Ascending aorta (tissue), 2 donors: ENCODE measurements at regions not wholly inside any gene's neighbourhood (a gene's known extent, or its start where the extent isn't known, plus 50 kb on each side); places are given as distances from the start of the nearest gene placed in this dataset.

Source experiments
- DNase-seq, 2 donors: peaks; one replicate each; pipeline ENCODE4 v3.0.0-alpha.2; 2019; ENCODE audit warnings: low spot score in 2 of 2
- H3K27ac ChIP-seq, 2 donors: fragments of 200-600 bp; sonication (generic); one replicate each; pipeline ENCODE4 v1.5.1; 2016 to 2017; ENCODE audit warnings: mild to moderate bottlenecking in 1 of 2
- H3K27me3 ChIP-seq: fragments of 200-600 bp; sonication (generic); one replicate; pipeline ENCODE4 v1.5.1; 2017
- H3K36me3 ChIP-seq, 2 donors: fragments of 200-600 bp; sonication (generic); one replicate each; pipeline ENCODE4 v1.5.1; 2016
- H3K4me1 ChIP-seq, 2 donors: fragments of 200-600 bp; sonication (generic); one replicate each; pipeline ENCODE4 v1.5.1; 2016 to 2017; ENCODE audit warnings: mild to moderate bottlenecking in 1 of 2
- H3K4me3 ChIP-seq, 2 donors: fragments of 200-600 bp; sonication (generic); one replicate each; pipeline ENCODE4 v1.5.1; 2016 to 2017; ENCODE audit warnings: mild to moderate bottlenecking in 1 of 2
- H3K9me3 ChIP-seq, 2 donors: fragments of 200-600 bp; sonication (generic); one replicate each; pipeline ENCODE4 v1.5.1; 2016
- intact Hi-C: fragments of 100-400 bp; cut with DNase I; formaldehyde crosslinking; loops from one replicate; pipeline ENCODE4 v1.15.1; 2023
- TF ChIP-seq, protein P1 (sequence below), 3 experiments: fragments of 200-600 bp in 2 of 3; fragments of 450-650 bp in 1 of 3; sonication (generic) in 2 of 3; IDR thresholded peaks; one replicate each; pipeline ENCODE4 v1.5.1; 2016 to 2019; ENCODE audit warnings: antibody characterized with exemption in 3 of 3, mild to moderate bottlenecking in 1 of 3, moderate library complexity in 1 of 3

DNA sequence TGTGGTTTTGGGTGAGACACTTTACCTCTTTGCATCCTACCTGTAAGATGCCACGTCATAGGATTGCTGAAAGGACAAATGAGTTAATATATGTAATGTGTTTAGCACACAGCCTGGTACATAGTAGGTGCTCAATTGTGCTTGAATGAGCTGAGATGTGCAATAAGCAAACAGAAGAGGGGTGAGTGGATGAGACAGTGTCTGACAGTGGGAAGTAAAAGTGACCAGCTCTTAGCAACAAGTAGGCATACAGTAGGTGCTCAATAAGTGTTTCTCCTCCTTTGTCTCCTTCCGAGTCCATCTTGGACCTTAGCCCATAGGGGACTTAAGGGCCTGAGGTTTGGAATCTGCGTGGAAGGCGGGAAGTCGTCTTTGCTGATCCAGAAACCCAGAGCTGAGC is 104.7 kb downstream of the CEBPB start:
- Histone ChIP-seq H3K4me1 (peaks cover 8 to 15% of the 10 kb centered on the region in 2 donors), H3K4me3 (no peak overlapping the region), H3K9me3 (no peaks in the 10 kb centered on the region), H3K36me3 (no peaks in the 10 kb centered on the region), H3K27me3 (no peaks in the 10 kb centered on the region), H3K27ac (peak overlapping the region in 1 of 2 donors; percentile 42)
- no peak for DNase-seq
- TF ChIP-seq, protein P1, sequence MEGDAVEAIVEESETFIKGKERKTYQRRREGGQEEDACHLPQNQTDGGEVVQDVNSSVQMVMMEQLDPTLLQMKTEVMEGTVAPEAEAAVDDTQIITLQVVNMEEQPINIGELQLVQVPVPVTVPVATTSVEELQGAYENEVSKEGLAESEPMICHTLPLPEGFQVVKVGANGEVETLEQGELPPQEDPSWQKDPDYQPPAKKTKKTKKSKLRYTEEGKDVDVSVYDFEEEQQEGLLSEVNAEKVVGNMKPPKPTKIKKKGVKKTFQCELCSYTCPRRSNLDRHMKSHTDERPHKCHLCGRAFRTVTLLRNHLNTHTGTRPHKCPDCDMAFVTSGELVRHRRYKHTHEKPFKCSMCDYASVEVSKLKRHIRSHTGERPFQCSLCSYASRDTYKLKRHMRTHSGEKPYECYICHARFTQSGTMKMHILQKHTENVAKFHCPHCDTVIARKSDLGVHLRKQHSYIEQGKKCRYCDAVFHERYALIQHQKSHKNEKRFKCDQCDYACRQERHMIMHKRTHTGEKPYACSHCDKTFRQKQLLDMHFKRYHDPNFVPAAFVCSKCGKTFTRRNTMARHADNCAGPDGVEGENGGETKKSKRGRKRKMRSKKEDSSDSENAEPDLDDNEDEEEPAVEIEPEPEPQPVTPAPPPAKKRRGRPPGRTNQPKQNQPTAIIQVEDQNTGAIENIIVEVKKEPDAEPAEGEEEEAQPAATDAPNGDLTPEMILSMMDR (IDR thresholded peaks at IDR 0.05) = no peak
- intact Hi-C loops = no loop called here

DNA sequence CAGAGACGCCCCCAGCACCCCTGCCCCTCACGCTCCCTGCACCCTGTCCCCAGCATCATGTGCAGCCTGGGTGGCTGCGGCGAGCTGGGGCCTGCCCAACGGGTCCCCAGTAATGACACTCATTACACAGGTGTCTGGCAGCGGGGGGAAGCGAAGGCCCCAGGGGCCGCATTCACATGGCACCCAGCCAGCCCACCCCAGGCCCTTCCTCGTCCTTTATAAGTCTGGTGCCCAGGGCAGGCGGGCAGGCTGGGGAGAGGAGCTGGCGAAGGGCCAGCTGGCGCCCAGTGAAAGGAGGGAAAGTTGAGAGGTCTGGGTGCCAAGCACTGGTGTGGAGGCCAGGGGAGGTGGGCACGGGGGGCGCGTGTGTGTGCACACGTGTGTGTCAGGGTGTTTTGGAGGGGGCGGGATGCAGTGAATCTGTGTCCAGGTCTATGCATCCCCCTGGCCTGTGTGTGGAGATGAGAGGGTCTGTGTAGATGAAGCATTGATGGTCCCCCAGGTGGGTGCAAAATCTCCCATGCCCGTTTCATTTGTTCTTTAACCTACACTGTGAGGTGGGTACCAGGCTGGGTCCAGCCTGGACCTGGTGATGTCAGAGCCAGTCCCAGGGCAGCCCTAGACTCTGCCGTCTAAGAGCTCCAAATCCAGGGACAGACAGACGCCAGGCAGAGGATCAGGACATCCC is 105.3 kb downstream of the CEBPB start:
- Histone ChIP-seq H3K4me1 (peaks cover 8 to 15% of the 10 kb centered on the region in 2 donors), H3K27me3 (no peaks in the 10 kb centered on the region), H3K27ac (peak overlapping the region in 1 of 2 donors; percentile 65), H3K9me3 (no peaks in the 10 kb centered on the region), H3K4me3 (no peak overlapping the region), H3K36me3 (no peaks in the 10 kb centered on the region)
- TF ChIP-seq, protein P1 (IDR thresholded peaks at IDR 0.05) = no peak
- DNase-seq = no peak
- intact Hi-C loops = no loop called here

DNA sequence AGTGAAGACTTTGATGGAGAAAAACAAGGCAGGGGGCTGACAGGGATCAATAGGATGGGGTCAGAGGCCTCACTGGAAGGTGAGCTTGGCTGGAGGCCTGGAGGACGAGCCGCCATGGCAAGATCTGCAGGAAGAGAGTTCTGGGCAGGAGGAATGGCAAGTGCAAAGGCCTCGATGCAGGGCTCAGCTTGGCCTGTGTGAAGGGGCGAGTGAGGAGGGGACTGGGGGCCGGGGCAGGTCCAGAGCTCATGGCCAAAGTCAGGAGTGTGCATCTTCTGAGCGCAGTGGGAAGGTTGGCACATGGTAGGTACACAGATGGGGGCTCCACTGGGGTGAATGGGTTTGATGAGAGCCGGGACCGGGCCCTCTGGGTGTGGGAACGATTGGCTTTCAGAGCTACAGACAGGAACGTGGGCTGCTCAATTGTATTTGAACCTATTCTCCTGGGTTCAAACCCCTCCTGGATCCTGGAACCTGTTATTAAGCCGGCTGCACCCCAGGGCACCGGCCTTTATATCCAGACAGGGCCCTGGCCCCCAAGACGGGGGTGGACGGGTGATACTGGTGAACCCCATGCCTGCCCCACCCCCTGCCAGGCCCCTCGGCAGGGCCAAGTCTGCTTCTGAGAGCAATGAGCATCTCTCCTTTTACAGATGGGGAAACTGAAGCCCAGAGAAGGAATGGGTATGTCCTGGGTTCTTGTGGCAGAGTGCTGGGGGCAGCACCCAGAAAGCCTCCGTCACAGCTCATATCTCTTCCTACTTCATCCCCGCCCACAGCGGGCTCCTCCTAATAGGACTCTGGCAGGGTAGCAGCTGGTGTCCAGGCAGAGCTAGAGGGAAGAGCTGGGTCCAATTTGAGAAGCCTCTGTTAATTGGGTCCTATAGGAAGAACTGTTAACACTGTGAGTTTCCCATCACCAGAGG is 106.1 kb downstream of the CEBPB start:
- intact Hi-C loops = no loop called here
- no peaks in the 10 kb centered on the region for H3K27me3 ChIP-seq
- TF ChIP-seq, protein P1 (IDR thresholded peaks at IDR 0.05) = no peak
- DNase-seq = no peak
- peaks cover 8 to 12% of the 10 kb centered on the region in 2 donors for H3K4me1 ChIP-seq
- peak overlapping the region; percentile 32 to 65 for H3K27ac ChIP-seq
- no peaks in the 10 kb centered on the region for H3K36me3 ChIP-seq
- no peaks in the 10 kb centered on the region for H3K9me3 ChIP-seq
- no peak overlapping the region for H3K4me3 ChIP-seq

DNA sequence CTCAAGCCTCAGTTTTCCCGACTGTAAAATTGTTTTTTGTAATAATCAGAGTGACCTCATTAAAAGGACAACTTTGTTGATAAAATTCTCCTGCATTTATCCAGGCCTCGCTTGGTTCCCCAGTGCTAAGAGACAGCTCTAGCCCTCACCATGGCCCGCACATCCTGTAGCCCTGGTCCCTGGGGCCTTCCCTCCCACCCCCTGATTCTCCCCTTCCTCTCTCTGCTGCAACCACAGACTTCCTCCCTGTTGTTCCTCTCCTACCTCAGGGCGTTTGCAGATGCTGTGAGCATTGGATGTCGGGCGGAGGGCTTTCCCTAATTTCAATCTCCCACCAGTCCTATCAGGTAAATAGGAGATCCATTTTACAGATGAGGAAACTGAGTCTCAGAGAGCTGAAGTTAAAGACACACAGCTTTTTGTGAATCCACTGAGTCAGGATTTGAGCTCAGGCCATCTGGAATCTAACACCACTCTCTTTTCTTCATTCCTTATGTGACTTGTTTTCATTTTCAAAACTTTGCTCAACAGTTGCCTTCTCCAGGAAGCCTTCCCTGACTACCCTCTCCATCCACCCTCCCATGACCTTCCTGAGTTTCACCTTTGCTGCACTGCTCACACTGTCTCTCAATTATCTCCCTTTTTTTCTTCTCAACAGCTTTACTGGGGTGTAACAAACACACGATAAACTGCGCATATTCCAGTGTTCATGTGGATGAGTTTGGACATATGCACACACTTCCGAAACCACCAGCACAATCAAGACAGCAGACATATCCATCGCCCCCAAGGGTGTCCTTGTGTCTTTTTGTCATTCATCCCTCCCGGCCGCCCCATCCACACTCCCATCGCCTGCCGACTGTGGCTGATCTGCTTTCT is 107.1 kb downstream of the CEBPB start:
- no peak for DNase-seq
- intact Hi-C loops = no loop called here

More for the DNA sequence above, 107.1 kb downstream of the CEBPB start:
- Histone ChIP-seq H3K4me3 (no peak overlapping the region), H3K27ac (peak overlapping the region; percentile 32 to 65), H3K4me1 (peaks cover 0 to 2% of the 10 kb centered on the region in 2 donors), H3K27me3 (no peaks in the 10 kb centered on the region), H3K9me3 (peaks cover 0 to 9% of the 10 kb centered on the region in 2 donors), H3K36me3 (no peaks in the 10 kb centered on the region)
- TF ChIP-seq, protein P1 (IDR thresholded peaks at IDR 0.05) = no peak
